ENCODE measurements at regions not wholly inside any gene's neighbourhood (a gene's known extent, or its start where the extent isn't known, plus 50 kb on each side); places are given as distances from the start of the nearest gene placed in this dataset.

DNA sequence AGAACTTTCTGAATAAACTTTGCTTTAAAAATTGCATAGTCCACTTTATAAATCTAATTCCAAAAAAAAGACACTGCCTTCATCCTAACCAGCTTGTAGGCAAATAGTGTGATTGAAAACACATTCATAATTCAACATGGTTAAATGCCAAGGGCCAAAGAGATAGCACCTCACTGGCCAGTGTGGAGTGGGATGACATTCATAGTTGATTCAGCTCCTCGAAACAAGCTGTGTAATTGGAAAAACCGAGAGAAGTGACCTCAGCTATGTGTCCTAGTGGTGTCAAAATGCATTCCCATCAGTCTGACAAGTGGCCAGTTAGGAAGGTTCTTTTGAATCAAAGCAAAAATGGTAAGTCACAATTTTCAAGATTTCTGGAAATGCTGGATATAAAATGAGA, 1068.5 kb upstream of the CELF4 start:
- no peak for TF ChIP-seq CTCF (IDR thresholded peaks at IDR 0.05; ENCODE audit: extremely low read depth, insufficient read depth, missing control alignments)
- in situ Hi-C loops (cut with MboI; ENCODE audit: low pct_unique_long_range_greater_than_20kb, low sequenced_read_pairs, unreplicated experiment): no loop called here
- no peak for DNase-seq (ENCODE audit: low spot score)

DNA sequence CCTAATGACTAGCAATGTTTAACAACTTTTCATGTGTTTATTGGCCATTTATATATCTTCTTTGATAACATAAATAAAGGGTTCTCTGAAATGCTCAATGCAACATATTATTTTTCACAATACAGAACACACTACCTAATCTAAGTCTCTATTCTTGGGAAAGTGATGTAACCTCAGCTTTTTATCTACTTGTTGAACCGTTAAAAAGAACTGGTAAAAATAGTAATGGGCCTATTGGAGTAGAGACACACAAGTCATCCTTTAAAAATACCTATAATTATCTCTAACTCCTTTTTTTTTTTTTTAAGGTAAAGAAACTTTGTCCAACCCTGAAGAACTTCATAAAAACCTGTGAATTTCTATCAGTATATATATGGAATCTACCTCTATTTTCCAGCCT, 1067.7 kb upstream of the CELF4 start:
- DNase-seq (ENCODE audit: low spot score): no peak
- in situ Hi-C loops (cut with MboI; ENCODE audit: low pct_unique_long_range_greater_than_20kb, low sequenced_read_pairs, unreplicated experiment): no loop called here
- no peak for TF ChIP-seq CTCF (IDR thresholded peaks at IDR 0.05; ENCODE audit: extremely low read depth, insufficient read depth, missing control alignments)

DNA sequence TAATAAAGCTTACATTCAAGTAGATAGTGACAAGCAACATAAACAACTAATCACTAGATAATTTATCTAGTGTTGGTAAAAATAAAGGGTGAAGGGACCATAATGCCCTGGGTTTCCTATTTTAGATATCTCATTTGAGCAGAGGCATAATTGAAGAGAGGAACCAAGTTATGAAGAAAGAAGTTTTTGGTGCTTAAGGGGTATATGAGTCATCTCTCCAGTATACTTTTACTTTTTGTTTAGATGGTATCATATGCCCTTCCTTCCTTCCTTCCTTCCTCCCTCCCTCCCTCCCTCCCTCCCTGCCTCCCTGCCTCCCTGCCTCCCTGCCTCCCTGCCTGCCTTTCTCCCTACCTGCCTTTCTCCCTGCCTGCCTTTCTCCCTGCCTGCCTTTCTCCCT, 1053.5 kb upstream of the CELF4 start:
- no peak for TF ChIP-seq CTCF (IDR thresholded peaks at IDR 0.05; ENCODE audit: extremely low read depth, insufficient read depth, missing control alignments)
- no peak for DNase-seq (ENCODE audit: low spot score)
- in situ Hi-C loops (cut with MboI; ENCODE audit: low pct_unique_long_range_greater_than_20kb, low sequenced_read_pairs, unreplicated experiment): loop anchor here (25.0 kb wide), 1 partner anchor 318 kb away; no protein-coding TSS in a partner anchor

GRCh38 chr18:38616306-38616705, 1050.7 kb upstream of the CELF4 start:
- in situ Hi-C loops (cut with MboI; ENCODE audit: low pct_unique_long_range_greater_than_20kb, low sequenced_read_pairs, unreplicated experiment): loop anchor here (25.0 kb wide), 1 partner anchor 321 kb away; no protein-coding TSS in a partner anchor
- DNase-seq (ENCODE audit: low spot score): no peak
- no peak for TF ChIP-seq CTCF (IDR thresholded peaks at IDR 0.05; ENCODE audit: extremely low read depth, insufficient read depth, missing control alignments)

GRCh38 chr18:38612904-38613303, 1047.3 kb upstream of the CELF4 start:
- DNase-seq (ENCODE audit: low spot score): no peak
- TF ChIP-seq CTCF (IDR thresholded peaks at IDR 0.05; ENCODE audit: extremely low read depth, insufficient read depth, missing control alignments): no peak
- in situ Hi-C loops (cut with MboI; ENCODE audit: low pct_unique_long_range_greater_than_20kb, low sequenced_read_pairs, unreplicated experiment): loop anchor here (25.0 kb wide), 1 partner anchor 324 kb away; no protein-coding TSS in a partner anchor

DNA sequence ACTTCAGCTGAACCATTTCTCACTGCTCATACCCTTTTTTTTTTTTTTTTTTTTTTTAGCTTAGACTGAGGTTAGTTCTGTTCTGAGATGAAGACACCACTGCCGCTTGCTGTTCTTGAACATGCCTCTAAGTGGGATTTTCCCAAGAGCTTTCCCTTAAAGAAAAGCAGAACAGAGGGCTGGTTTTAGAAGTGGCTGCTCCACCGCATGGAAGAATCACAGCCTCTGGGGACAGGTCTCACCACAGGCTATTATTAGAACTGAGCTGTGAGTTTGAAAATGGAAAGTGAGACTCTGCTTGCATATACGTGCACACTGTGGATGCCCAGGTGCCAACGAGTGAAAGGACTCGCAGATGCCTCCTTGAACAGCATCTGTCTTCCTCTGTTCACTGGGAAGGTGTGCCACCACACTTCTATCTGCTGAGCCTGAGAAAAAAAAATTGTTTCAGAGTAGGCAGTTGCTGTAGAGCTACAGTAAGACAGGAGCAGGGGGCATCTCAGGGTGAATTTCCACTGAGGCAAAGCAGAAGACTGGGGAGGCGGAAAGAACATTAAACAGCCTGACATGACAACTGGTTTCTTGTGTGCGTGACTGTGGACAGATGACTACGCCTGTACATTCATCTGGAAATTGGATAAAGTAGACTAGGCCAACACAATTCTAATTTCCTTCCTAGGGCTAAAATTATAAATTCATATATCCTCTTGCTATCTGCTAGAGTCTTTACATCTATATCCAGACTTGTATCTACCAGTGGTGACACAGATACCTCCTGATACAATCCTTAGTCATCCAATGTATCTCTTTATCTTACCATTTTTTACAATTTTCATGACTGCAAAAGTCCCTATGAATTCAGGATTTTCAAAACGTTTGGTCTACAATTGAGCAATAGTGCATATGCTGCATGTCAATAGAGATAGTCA, 1045.7 kb upstream of the CELF4 start:
- no peak for TF ChIP-seq CTCF (IDR thresholded peaks at IDR 0.05; ENCODE audit: extremely low read depth, insufficient read depth, missing control alignments)
- DNase-seq (ENCODE audit: low spot score): peak; percentile 11
- in situ Hi-C loops (cut with MboI; ENCODE audit: low pct_unique_long_range_greater_than_20kb, low sequenced_read_pairs, unreplicated experiment): loop anchor here (25.0 kb wide), 1 partner anchor 326 kb away; no protein-coding TSS in a partner anchor
